ENCODE measurements at regions not wholly inside any gene's neighbourhood (a gene's known extent, or its start where the extent isn't known, plus 50 kb on each side); places are given as distances from the start of the nearest gene placed in this dataset.

- Histone ChIP-seq H3K4me1 (ENCODE audit: insufficient read depth, low read length) (no peaks in the 10 kb centered on the region), H3K36me3 (ENCODE audit: insufficient read depth, low read length) (no peaks in the 10 kb centered on the region), H3K27ac (ENCODE audit: low read length) (no peak overlapping the region), H3K9ac (ENCODE audit: low read depth, low read length) (no peak overlapping the region), H2AFZ (ENCODE audit: low read depth, low read length) (no peak overlapping the region), H3K4me2 (ENCODE audit: insufficient read depth, low read length) (no peak overlapping the region), H3K4me3 (ENCODE audit: low read depth in 1 of 2, low read length in 2 of 2) (no peak overlapping the region), H3K9me3 (ENCODE audit: insufficient read depth, low read length, severe bottlenecking) (no peaks in the 10 kb centered on the region), H4K20me1 (ENCODE audit: insufficient read depth, low read length) (no peaks in the 10 kb centered on the region), H3K79me2 (ENCODE audit: insufficient read depth, low read length) (no peaks in the 10 kb centered on the region), H3K27me3 (ENCODE audit: insufficient read depth, low read length, poor library complexity) (no peaks in the 10 kb centered on the region)
- TF ChIP-seq CTCF (IDR thresholded peaks at IDR 0.05; ENCODE audit: borderline replicate concordance, extremely low read depth, low read length, poor library complexity, severe bottlenecking) (no peak), EZH2 (IDR thresholded peaks at IDR 0.05; ENCODE audit: borderline replicate concordance, low read depth, low read length, severe bottlenecking) (no peak)
- ATAC-seq (ENCODE audit: insufficient read depth, low read depth) (no peak), DNase-seq (no peak)
These were observed 221.5 kb upstream of the NBEA start for GRCh38 chr13:34720618-34721017.

GRCh38 chr13:34721631-34722595, 220.2 kb upstream of the NBEA start:
- Histone ChIP-seq H3K27ac (ENCODE audit: low read length) (no peak overlapping the region), H3K9ac (ENCODE audit: low read depth, low read length) (no peak overlapping the region), H3K4me3 (ENCODE audit: low read depth in 1 of 2, low read length in 2 of 2) (no peak overlapping the region), H3K36me3 (ENCODE audit: insufficient read depth, low read length) (no peaks in the 10 kb centered on the region), H4K20me1 (ENCODE audit: insufficient read depth, low read length) (no peaks in the 10 kb centered on the region), H3K9me3 (ENCODE audit: insufficient read depth, low read length, severe bottlenecking) (no peaks in the 10 kb centered on the region), H3K4me1 (ENCODE audit: insufficient read depth, low read length) (no peaks in the 10 kb centered on the region), H3K4me2 (ENCODE audit: insufficient read depth, low read length) (no peak overlapping the region), H3K27me3 (ENCODE audit: insufficient read depth, low read length, poor library complexity) (no peaks in the 10 kb centered on the region), H2AFZ (ENCODE audit: low read depth, low read length) (no peak overlapping the region), H3K79me2 (ENCODE audit: insufficient read depth, low read length) (no peaks in the 10 kb centered on the region)
- no peak for TF ChIP-seq EZH2 (IDR thresholded peaks at IDR 0.05; ENCODE audit: borderline replicate concordance, low read depth, low read length, severe bottlenecking)
- no peak for TF ChIP-seq CTCF (IDR thresholded peaks at IDR 0.05; ENCODE audit: borderline replicate concordance, extremely low read depth, low read length, poor library complexity, severe bottlenecking)
- no peak for ATAC-seq (ENCODE audit: insufficient read depth, low read depth)
- DNase-seq, result no peak

- Histone ChIP-seq H3K4me2 (ENCODE audit: insufficient read depth, low read length) (no peak overlapping the region), H3K27me3 (ENCODE audit: insufficient read depth, low read length, poor library complexity) (no peaks in the 10 kb centered on the region), H3K27ac (ENCODE audit: low read length) (no peak overlapping the region), H4K20me1 (ENCODE audit: insufficient read depth, low read length) (no peaks in the 10 kb centered on the region), H3K36me3 (ENCODE audit: insufficient read depth, low read length) (no peaks in the 10 kb centered on the region), H3K9ac (ENCODE audit: low read depth, low read length) (no peak overlapping the region), H3K9me3 (ENCODE audit: insufficient read depth, low read length, severe bottlenecking) (no peaks in the 10 kb centered on the region), H3K4me1 (ENCODE audit: insufficient read depth, low read length) (no peaks in the 10 kb centered on the region), H3K4me3 (ENCODE audit: low read depth in 1 of 2, low read length in 2 of 2) (no peak overlapping the region), H2AFZ (ENCODE audit: low read depth, low read length) (no peak overlapping the region), H3K79me2 (ENCODE audit: insufficient read depth, low read length) (no peaks in the 10 kb centered on the region)
- DNase-seq, result no peak
- TF ChIP-seq EZH2 (IDR thresholded peaks at IDR 0.05; ENCODE audit: borderline replicate concordance, low read depth, low read length, severe bottlenecking) (no peak), CTCF (IDR thresholded peaks at IDR 0.05; ENCODE audit: borderline replicate concordance, extremely low read depth, low read length, poor library complexity, severe bottlenecking) (no peak)
- ATAC-seq (ENCODE audit: insufficient read depth, low read depth), result no peak
These were observed 219.1 kb upstream of the NBEA start for GRCh38 chr13:34722922-34723321.

Data from DND-41 (cell line).